Germinal center (tissue), 1 donor: ENCODE measurements at regions not wholly inside any gene's neighbourhood (a gene's known extent, or its start where the extent isn't known, plus 50 kb on each side); places are given as distances from the start of the nearest gene placed in this dataset.
A peak's percentile ranks its signal among the peaks of the same experiment; 100 is the strongest.

Source experiments
- DNase-seq: peaks from one replicate; pipeline ENCODE4 v3.0.0; 2012; ENCODE audit warnings: mixed read lengths, low spot score

GRCh38 chr16:76906552-76906951, 284.4 kb upstream of the MON1B start:
- DNase-seq = no peak

GRCh38 chr16:76910931-76911330, 280.1 kb upstream of the MON1B start:
- no peak for DNase-seq

DNA sequence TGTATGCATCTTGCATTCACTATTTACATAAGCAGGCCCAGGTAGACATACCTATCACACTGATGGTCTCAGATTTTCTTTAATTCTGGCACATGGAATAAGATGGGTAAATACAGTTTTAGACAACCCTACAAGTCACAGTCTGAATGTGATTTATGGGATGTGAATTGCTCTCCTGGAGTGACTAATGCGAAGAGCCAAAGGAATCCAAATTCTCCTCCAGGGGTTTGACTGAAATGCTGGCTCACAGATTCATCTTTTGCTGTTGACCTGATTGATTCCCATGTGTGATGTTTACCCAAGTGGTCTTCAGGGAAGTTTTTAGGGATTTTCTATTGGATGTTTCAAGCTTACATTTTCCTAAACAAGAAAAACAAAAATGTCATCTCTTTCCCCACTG, 277.9 kb upstream of the MON1B start:
- no peak for DNase-seq

- DNase-seq = no peak
These were observed 264.9 kb upstream of the MON1B start for GRCh38 chr16:76926042-76926441.

DNA sequence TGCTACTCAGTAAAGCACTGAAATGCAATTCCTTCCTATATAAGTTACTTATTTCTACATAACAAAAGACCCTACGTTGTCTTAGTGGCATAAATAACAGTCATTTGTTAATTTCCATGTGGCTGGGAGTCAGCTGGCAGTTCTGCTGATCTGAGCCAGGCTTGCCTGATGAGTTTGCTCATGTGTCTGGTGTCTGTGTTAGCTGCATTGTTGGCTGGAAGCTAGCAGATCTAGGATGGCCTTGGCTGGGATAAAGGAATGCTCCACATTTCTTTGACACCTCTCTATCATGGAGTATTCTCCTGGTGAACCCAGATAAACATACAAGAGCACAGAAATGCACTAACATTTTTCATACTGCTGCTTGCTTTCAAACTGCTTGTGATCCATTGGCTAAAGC, 264.4 kb upstream of the MON1B start:
- no peak for DNase-seq

- DNase-seq = no peak
These were observed 259.8 kb upstream of the MON1B start for GRCh38 chr16:76931186-76931585.

DNA sequence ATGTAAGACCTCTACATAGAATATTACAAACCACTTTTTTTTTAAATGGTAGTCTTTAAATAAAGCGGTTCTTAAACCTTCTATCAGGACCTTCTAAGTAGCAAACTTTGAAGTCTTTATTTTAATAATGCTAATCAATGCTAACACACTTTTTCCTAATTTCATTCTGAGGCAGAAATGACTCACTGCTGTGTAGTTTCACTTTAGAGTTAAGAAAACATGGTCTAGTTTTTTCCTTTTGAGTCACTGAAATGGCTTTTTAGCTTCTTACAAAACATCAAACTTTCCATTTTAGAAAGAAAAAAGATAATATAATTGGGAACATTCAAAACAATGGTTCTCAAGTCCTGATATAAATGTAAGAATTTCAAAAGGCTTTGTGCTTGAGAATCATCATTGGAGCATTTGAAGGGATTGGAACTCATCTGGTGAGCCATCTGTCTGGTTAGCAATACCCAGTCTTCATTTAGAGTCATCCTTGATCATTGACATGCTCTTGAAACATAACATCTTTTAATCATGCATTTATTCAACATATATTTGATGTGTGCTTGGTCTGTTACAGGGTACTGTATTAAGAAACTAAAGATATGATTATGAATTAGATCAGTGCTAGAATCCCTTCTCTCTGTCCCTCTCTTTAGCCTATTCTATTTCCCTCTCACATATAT, 258.3 kb upstream of the MON1B start:
- DNase-seq = no peak

DNA sequence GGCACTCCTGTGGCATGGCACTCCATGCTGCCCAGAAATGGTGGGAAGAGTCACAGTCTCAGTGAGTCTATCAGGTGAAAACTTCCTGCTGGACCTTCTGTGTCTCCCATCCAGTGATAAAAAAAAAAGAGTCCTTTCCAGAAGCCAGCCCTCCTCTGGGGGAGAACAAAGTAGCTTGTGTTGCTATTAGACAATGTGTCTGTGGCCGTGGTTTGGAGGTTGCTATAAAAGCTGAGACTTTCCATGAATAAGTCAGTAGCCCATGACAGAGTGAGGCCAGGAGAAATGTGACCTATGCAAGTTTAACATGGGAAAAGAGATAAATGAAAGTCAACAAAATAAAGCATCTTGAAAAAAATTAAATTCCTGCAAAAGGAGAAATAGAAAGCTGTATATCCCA, 250.7 kb upstream of the MON1B start:
- no peak for DNase-seq

GRCh38 chr16:76941113-76941512, 249.9 kb upstream of the MON1B start:
- DNase-seq = no peak

- no peak for DNase-seq
These were observed 248.9 kb upstream of the MON1B start for GRCh38 chr16:76942089-76942488.

- no peak for DNase-seq
These were observed 247.1 kb upstream of the MON1B start for GRCh38 chr16:76943921-76944320.

- DNase-seq = no peak
These were observed 244.1 kb upstream of the MON1B start for GRCh38 chr16:76946879-76947278.

GRCh38 chr16:76947749-76948148, 243.2 kb upstream of the MON1B start:
- DNase-seq = no peak

GRCh38 chr16:76955629-76956028, 235.4 kb upstream of the MON1B start:
- no peak for DNase-seq

DNA sequence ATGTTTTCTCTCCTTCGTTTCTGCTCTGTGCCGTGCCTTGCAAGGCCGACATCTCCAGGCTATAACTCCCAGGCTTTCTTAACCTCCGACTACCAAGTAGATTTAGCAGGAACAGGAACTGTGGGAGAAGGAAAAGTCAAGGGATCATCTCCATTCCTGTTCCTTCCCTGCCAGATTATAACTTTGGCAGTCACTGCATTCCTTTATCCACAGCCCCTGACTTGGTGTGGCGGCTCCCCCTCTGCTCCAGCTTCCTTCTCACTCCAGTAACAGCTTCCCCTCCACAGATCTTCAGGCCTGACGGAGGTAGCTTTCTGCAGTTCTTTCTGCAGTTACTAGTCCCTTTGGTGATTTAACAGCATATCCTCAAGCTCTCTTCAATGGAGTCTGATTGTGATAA, 234.6 kb upstream of the MON1B start:
- DNase-seq = no peak

DNA sequence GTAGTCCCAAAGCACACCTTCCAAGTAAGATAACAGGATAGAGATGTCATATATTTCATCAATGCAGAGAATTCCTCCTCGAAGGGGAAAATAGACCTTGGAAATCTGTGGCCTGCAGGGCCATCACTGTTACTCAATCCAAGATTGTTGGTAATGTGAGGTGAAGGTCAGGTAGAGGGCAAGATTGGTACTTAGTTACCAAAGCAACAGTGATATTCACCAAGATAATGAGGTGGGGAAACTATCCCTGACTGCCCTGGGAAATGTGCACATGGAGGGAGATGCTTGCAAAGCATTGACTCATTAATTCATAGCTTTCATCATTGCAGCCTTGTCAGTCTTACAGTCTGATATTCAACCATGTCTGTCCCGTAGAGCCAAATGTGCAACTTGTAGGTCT, 234.1 kb upstream of the MON1B start:
- DNase-seq = no peak

DNA sequence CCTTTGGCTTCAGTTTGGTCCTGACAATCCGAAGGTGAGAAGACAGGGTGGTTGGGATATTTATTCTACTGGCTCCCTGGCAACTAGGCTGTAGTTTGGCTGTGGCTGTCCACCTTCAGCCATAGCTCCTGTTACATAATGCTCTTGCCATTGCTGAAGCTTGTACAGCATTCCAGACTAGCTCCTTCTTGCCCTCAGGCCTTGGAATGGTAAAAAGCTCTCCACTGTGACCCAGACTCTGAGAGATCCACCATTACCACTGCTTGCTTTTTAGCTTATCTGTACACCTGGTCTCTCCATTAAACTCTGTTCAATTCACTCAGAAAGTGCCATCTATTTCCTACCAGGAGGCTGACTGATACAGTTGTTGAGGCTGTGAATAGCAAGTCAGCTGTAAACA, 231.8 kb upstream of the MON1B start:
- no peak for DNase-seq

DNA sequence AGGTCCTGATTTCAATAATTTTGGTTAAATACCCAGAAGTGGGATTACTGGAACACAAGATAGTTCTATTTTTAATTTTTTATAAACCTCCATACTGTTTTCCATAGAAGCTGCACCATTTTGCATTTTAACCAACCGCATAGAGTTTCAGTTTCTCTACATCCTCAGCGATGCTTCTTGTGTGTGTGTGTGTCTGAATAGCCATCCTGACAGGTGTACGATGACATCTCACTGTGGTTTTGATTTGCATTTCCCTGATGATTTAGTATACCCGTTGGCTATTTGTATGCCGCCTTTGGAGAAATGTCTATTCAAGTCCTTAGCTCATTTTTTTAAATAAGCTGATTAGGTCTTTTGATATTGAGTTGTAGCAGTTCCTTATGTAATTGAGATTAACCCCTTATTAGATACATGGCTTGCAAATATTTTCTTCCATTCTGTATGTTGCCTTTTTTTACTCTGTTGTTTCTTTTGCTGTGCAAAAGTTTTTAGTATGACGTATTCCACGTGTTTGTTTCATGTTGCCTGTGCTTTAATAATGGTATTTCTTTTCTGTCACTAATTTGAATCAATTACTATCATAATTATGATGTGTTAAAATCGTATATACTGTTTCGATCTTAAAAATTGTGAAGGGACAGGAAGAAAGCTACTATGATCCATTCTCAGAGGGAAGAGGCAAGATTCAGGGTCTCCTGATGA, 227.2 kb upstream of the MON1B start:
- DNase-seq = peak; percentile 31

DNA sequence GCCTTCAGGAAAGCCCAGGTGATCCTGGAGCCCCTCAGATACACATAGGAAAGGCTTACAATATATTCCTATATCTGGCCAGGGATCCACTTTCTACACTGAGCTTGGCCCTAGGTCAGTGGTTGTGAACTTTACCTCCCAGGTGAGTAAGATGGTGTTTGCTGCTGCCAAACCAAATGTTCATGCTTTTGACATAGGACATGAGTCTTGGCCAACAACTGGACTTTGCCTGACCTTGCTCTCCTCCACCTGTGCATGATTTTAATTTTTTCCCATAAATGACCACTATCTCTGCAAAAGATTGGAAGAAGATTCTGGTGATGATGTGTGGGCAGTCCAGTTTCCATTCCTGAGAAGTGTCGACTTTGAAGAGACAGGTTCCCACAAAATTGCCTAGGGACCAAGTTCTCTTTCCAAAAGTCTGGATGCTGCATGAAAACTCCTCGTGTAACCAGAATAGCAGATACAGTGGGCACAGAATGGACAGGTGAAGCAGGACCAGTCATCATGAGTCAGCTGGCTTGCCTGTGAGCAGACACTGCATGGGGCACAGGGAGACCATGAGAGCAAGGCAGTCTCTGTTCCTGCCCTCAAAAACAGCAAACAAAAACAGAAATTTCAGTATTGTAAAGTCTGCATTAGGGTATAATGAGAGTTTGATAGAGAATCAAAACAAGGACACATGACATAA, 226.4 kb upstream of the MON1B start:
- DNase-seq = no peak

DNA sequence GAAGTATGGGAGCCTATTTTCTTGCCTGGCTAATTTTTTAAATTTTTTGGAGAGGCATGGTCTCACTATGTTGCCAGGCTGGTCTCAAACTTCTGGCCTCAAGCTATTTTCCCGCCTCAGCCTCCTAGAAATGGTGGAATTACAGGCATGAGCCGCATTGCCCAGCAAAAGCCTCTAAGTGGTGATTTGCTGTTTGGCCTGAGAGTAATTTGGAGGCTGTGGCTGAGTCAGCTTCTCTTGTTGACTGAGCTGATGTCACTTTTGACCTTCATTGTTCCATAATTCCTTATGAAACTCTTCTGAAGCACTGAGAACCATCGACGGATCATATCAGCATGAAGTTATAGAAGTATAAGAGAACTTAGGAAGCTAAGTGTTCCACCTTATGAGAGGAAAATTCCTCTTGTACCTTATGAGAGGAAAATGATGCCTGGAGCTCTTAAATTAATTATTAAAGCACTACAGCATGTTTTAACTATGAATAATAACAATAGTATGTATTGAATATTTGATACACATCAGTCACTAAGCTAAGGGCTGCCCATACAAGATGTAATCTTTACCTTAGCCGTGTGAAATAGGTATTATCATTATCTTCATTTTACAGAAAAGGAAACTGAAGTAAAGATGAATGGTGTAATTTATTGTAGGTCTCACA, 220.8 kb upstream of the MON1B start:
- no peak for DNase-seq

GRCh38 chr16:76970745-76971099, 220.3 kb upstream of the MON1B start:
- no peak for DNase-seq

- DNase-seq = peak; percentile 21
These were observed 214.9 kb upstream of the MON1B start for GRCh38 chr16:76976101-76976500.

GRCh38 chr16:76976756-76977155, 214.2 kb upstream of the MON1B start:
- no peak for DNase-seq
